Naive B cell (primary cell): ENCODE measurements at regions not wholly inside any gene's neighbourhood (a gene's known extent, or its start where the extent isn't known, plus 50 kb on each side); places are given as distances from the start of the nearest gene placed in this dataset.

Source experiments
- ATAC-seq, 2 donors: fragments of 150-1000 bp; cut with Tn5 transposase; 2 replicates each; pipeline ENCODE4 v1.10.0; 2021; ENCODE audit warnings: low read depth in 2 of 2, mild to moderate bottlenecking in 2 of 2, moderate library complexity in 2 of 2
- DNase-seq: peaks from one replicate; pipeline ENCODE4 v3.0.0; 2022
- H3K27ac Mint-ChIP-seq, 6 donors: one replicate each; pipeline ENCODE4 v1.8.0; 2020 to 2022; ENCODE audit warnings: mild to moderate bottlenecking in 6 of 6, mixed read lengths in 6 of 6, moderate library complexity in 5 of 6, inconsistent platforms in 2 of 6
- H3K27me3 Mint-ChIP-seq, 3 donors: one replicate each; pipeline ENCODE4 v1.8.0; 2021 to 2022; ENCODE audit warnings: mixed read lengths in 3 of 3, mild to moderate bottlenecking in 1 of 3
- H3K36me3 Mint-ChIP-seq, 2 donors: one replicate each; pipeline ENCODE4 v1.8.0; 2020 to 2022; ENCODE audit warnings: mixed read lengths in 2 of 2, inconsistent platforms in 1 of 2, mild to moderate bottlenecking in 1 of 2
- H3K4me1 Mint-ChIP-seq, 3 donors: one replicate each; pipeline ENCODE4 v1.8.0; 2020 to 2022; ENCODE audit warnings: mixed read lengths in 3 of 3, inconsistent platforms in 1 of 3, mild to moderate bottlenecking in 1 of 3, moderate library complexity in 1 of 3
- H3K4me3 Mint-ChIP-seq, 8 donors: one replicate each; pipeline ENCODE4 v1.8.0; 2020 to 2022; ENCODE audit warnings: mild to moderate bottlenecking in 8 of 8, mixed read lengths in 8 of 8, moderate library complexity in 8 of 8, inconsistent platforms in 2 of 8
- H3K9me3 Mint-ChIP-seq, 7 donors: one replicate each; pipeline ENCODE4 v1.8.0; 2020 to 2022; ENCODE audit warnings: mixed read lengths in 7 of 7, mild to moderate bottlenecking in 5 of 7, inconsistent platforms in 2 of 7, moderate library complexity in 1 of 7

GRCh38 chr5:32975656-32976375 lies 264.7 kb downstream of the NPR3 start:
- DNase-seq (no peak), ATAC-seq (no peak)
- Mint-ChIP-seq H3K27me3 (peaks cover 0 to 9% (median 0%) of the 10 kb centered on the region in 3 donors), H3K27ac (no peak overlapping the region), H3K4me3 (no peak overlapping the region), H3K9me3 (peaks cover 0 to 2% (median 0%) of the 10 kb centered on the region in 7 donors), H3K36me3 (no peaks in the 10 kb centered on the region), H3K4me1 (no peaks in the 10 kb centered on the region)

GRCh38 chr5:32981061-32981460 lies 269.9 kb downstream of the NPR3 start:
- no peaks in the 10 kb centered on the region for H3K36me3 Mint-ChIP-seq
- H3K9me3 Mint-ChIP-seq: peaks cover 0 to 14% (median 7%) of the 10 kb centered on the region in 7 donors
- peaks cover 0 to 5% (median 0%) of the 10 kb centered on the region in 3 donors for H3K27me3 Mint-ChIP-seq
- DNase-seq: no peak
- H3K27ac Mint-ChIP-seq: no peak overlapping the region
- H3K4me1 Mint-ChIP-seq: no peaks in the 10 kb centered on the region
- no peak overlapping the region for H3K4me3 Mint-ChIP-seq
- ATAC-seq: no peak

DNA sequence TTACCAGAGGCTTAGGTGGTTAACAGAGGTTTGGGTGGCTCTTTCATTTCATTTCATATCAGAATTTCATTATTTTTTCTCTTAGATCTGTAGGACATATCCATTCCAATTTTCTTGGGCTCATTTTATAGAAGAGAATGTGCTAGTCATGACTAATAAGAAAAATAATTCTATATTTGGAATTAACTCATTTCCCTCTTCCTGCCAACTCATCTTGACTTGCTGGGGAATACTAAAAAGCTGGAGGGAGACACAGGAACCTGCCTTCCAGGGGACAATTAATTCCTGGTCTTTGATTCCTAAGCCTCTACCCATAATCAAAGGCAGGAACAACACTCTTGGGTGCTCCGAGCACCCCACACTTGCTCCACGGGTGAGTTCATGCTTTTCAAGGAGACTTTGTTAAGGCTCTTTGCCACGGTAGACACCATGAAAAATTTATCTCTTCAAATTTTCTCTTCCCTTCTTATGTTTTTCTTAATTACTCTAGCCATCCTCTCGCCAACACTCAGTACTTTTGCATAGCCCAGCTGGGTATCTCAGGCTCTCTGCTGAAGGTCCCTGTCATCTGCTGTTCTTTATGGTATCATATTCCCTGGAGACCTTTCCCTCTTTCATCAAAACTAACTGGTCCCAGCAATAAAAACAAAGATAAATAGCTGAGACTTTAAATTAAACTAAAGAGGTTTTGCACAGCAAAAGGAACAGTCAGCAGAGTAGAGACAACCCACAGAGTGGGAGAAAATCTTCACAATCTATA lies 273.9 kb downstream of the NPR3 start:
- DNase-seq: no peak
- H3K9me3 Mint-ChIP-seq: peaks cover 4 to 14% (median 7%) of the 10 kb centered on the region in 7 donors
- H3K4me1 Mint-ChIP-seq: no peaks in the 10 kb centered on the region
- peak overlapping the region in 1 of 8 donors; percentile 29 for H3K4me3 Mint-ChIP-seq
- no peaks in the 10 kb centered on the region for H3K36me3 Mint-ChIP-seq
- no peak overlapping the region for H3K27ac Mint-ChIP-seq
- H3K27me3 Mint-ChIP-seq: no peaks in the 10 kb centered on the region
- no peak for ATAC-seq

DNA sequence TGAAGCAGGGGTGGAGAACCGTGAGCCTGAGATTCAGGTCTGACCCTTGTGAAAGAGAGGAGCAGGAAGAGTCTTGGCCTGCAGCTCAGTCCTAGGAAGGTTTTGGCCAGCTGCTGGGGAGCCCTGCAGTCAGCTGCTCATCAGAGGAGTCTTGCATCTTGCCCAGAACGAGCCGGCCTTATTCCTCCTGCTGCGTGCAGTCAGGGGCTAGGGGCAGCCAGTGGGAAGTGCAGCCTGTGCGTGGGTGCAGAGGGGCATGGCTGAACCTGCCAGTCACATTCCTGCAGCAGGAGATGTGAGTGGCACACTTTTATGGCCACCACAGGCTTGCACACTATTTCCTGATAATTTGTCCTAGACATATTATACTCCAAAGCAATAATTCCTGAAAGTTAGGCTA lies 278.7 kb downstream of the NPR3 start:
- H3K36me3 Mint-ChIP-seq: no peaks in the 10 kb centered on the region
- H3K27me3 Mint-ChIP-seq: no peaks in the 10 kb centered on the region
- H3K9me3 Mint-ChIP-seq: peaks cover 2 to 10% (median 6%) of the 10 kb centered on the region in 7 donors
- no peaks in the 10 kb centered on the region for H3K4me1 Mint-ChIP-seq
- DNase-seq: no peak
- H3K4me3 Mint-ChIP-seq: no peak overlapping the region
- no peak for ATAC-seq
- no peak overlapping the region for H3K27ac Mint-ChIP-seq

DNA sequence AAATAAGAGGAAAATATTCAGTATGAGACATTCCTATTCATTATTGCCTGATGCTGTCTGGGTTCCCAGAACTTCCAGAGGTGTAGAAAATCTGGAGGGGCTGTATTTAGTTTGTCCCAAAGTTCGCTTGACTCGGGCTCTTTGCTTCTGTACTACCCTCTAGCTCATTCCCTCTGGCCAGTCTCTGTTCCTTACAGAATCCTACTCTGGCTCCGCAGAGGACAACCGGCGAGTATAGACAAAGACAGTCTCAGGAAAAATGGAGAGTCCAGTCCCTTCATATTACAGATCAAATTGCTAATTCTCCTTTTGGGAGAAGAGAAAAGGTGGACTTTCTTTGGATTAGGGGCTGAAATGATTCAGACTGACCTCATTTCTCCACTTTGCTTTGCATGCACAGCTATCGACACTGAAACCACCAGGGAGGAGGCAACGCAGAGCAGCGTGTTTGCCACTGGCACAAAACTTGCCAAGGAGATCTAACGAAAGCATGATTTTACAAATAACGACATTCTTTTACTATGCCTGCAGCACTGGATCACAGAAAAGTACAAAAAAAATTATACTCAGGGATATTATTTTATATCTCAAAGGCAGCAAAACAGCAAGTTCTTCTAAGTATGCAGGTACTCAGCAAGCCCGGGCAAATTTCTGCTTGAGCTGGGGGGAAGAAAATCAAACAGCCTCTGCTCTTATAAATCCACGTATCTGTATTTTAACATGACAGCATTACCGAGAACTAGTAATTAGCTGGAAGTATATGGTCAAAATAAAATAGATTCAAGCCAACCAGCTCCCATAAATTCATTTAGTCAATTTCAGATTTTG lies 279.7 kb downstream of the NPR3 start:
- no peak overlapping the region for H3K27ac Mint-ChIP-seq
- no peak overlapping the region for H3K4me3 Mint-ChIP-seq
- DNase-seq (no peak), ATAC-seq (no peak)
- no peaks in the 10 kb centered on the region for H3K27me3 Mint-ChIP-seq
- H3K4me1 Mint-ChIP-seq: no peaks in the 10 kb centered on the region
- H3K9me3 Mint-ChIP-seq: peaks cover 0 to 4% (median 2%) of the 10 kb centered on the region in 7 donors
- H3K36me3 Mint-ChIP-seq: no peaks in the 10 kb centered on the region

DNA sequence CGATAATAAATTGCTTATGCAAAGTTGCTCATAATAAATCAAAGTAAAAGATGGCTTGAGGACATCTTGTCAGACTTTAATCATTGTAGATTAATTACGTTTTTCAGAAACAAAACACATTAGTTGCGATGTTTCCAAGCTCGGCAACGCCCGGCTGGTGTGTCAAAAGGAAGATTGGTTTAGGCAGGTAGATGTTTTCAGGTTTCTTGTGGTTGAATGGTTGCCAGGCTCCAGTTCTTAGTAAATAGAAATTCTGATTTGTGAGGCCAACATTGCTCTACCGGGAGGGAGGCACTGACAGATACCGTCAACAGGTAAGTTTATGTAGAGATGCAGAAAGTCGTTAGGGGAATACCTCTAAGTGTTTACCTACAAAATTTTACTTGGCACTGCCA lies 280.3 kb downstream of the NPR3 start:
- ATAC-seq (no peak), DNase-seq (no peak)
- Mint-ChIP-seq H3K27me3 (no peaks in the 10 kb centered on the region), H3K27ac (no peak overlapping the region), H3K4me1 (no peaks in the 10 kb centered on the region), H3K9me3 (peaks cover 0 to 4% (median 2%) of the 10 kb centered on the region in 7 donors), H3K36me3 (no peaks in the 10 kb centered on the region), H3K4me3 (no peak overlapping the region)

DNA sequence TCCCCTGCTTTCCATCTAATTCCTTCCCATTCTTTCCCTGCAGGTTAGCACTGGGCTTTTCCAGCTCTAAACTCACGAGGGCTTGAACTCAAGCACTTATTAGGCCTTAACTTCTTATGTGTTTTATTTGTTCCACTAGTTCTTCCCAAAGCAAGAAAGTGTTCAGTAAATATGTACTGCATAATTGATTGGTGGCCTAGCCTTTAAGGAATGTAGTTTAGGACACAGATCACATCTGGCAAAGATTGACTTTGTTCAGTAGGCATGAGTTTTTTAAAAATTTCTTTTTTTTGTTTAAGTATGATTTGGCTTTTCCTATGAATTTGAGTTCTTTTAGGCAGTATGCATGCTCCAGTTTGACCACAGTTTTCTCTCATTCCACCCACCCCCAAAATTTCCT lies 285.2 kb downstream of the NPR3 start:
- DNase-seq: no peak
- no peak overlapping the region for H3K27ac Mint-ChIP-seq
- no peaks in the 10 kb centered on the region for H3K4me1 Mint-ChIP-seq
- H3K4me3 Mint-ChIP-seq: no peak overlapping the region
- peaks cover 0 to 12% (median 5%) of the 10 kb centered on the region in 7 donors for H3K9me3 Mint-ChIP-seq
- ATAC-seq: no peak
- H3K36me3 Mint-ChIP-seq: peaks cover 0 to 6% of the 10 kb centered on the region in 2 donors
- H3K27me3 Mint-ChIP-seq: no peaks in the 10 kb centered on the region

GRCh38 chr5:33008751-33009418 lies 297.8 kb downstream of the NPR3 start:
- no peak for DNase-seq

DNA sequence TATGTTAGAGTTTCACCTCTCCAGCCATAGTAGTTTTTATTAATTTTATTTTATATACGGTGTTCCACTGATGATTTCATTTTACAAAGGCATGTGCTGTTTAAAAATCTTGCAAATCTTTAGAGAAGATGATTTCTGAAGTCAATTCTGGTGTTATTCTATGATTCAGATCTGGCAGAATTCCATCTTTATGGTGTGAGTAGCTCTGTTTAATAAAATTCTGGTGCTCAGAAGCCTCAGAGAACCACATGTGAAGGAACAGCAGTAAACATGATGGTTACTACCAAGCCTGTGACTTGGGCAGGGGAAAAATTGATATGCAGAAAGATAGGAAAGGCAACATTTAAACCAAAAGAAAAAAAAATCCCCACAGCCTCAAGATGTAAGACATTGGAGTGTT lies 299.7 kb downstream of the NPR3 start:
- DNase-seq (no peak), ATAC-seq (no peak)
- Mint-ChIP-seq H3K4me1 (no peaks in the 10 kb centered on the region), H3K27me3 (no peaks in the 10 kb centered on the region), H3K4me3 (no peak overlapping the region), H3K27ac (no peak overlapping the region), H3K36me3 (peaks cover 0 to 11% of the 10 kb centered on the region in 2 donors), H3K9me3 (peaks cover 5 to 28% (median 17%) of the 10 kb centered on the region in 7 donors)

More at GRCh38 chr5:33008751-33009418, 297.8 kb downstream of the NPR3 start:
- ATAC-seq: no peak
- Mint-ChIP-seq H3K27me3 (no peaks in the 10 kb centered on the region), H3K4me1 (no peaks in the 10 kb centered on the region), H3K4me3 (no peak overlapping the region), H3K9me3 (peaks cover under 1 to 20% (median 12%) of the 10 kb centered on the region in 7 donors), H3K27ac (peak overlapping the region in 1 of 6 donors; percentile 63), H3K36me3 (no peaks in the 10 kb centered on the region)

- ATAC-seq (no peak), DNase-seq (no peak)
- H3K27me3 Mint-ChIP-seq: no peaks in the 10 kb centered on the region
- no peak overlapping the region for H3K4me3 Mint-ChIP-seq
- H3K36me3 Mint-ChIP-seq: peaks cover 0 to 11% of the 10 kb centered on the region in 2 donors
- H3K27ac Mint-ChIP-seq: no peak overlapping the region
- peaks cover 5 to 26% (median 17%) of the 10 kb centered on the region in 7 donors for H3K9me3 Mint-ChIP-seq
- no peaks in the 10 kb centered on the region for H3K4me1 Mint-ChIP-seq
Measured at GRCh38 chr5:33011801-33012200, 300.7 kb downstream of the NPR3 start.

DNA sequence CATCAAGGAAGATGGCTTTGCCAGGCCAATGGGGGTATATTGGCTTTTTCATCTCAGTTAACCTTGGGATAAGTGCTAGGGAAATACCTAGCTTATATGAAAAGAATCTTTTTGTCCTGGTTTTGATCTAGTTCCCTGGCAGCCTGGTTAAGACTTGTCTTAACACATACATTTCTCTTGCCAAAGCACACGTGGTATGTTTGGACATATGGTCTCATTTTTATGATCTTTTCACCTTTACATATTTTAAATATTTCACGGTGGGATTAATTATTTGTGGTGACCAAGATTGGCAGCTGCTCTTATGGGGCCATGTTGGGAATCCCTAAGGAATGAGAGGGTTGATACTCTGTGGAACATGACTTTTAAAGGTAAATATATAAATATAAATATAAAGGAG lies 312.5 kb downstream of the NPR3 start:
- DNase-seq (no peak), ATAC-seq (no peak)
- H3K4me3 Mint-ChIP-seq: no peak overlapping the region
- H3K27me3 Mint-ChIP-seq: no peaks in the 10 kb centered on the region
- no peaks in the 10 kb centered on the region for H3K4me1 Mint-ChIP-seq
- H3K9me3 Mint-ChIP-seq: peaks cover 0 to 8% (median 2%) of the 10 kb centered on the region in 7 donors
- no peak overlapping the region for H3K27ac Mint-ChIP-seq
- no peaks in the 10 kb centered on the region for H3K36me3 Mint-ChIP-seq

GRCh38 chr5:33032271-33033070 lies 321.4 kb downstream of the NPR3 start:
- no peaks in the 10 kb centered on the region for H3K36me3 Mint-ChIP-seq

More at GRCh38 chr5:33032271-33033070, 321.4 kb downstream of the NPR3 start:
- Mint-ChIP-seq H3K4me1 (no peaks in the 10 kb centered on the region), H3K9me3 (peaks cover 0 to 14% (median 2%) of the 10 kb centered on the region in 7 donors), H3K27ac (peak overlapping the region in 1 of 6 donors; percentile 19), H3K27me3 (no peaks in the 10 kb centered on the region), H3K4me3 (no peak overlapping the region)
- ATAC-seq (no peak), DNase-seq (no peak)
